ENCODE measurements at regions not wholly inside any gene's neighbourhood (a gene's known extent, or its start where the extent isn't known, plus 50 kb on each side); places are given as distances from the start of the nearest gene placed in this dataset.

DNA sequence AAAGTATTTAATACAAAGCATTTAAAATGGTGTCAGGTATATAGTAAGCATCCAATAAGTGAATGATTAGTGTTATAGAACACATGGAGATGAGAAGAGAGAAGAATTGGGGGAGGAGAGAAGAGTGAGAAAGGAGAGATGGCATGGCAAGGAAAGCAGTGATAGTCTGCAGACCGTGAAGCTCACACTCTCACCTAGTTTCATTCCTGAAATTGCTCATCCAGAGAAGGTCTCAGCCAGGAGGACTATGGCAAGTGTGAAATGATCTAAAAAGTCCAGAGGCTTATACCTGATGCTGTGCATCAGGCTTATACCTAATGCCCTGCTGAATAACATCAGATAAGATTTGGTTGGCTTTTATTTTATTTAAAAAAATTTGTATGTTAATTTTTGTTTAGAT lies 351.6 kb upstream of the KLF12 start:
- DNase-seq (ENCODE audit: low spot score): no peak

DNA sequence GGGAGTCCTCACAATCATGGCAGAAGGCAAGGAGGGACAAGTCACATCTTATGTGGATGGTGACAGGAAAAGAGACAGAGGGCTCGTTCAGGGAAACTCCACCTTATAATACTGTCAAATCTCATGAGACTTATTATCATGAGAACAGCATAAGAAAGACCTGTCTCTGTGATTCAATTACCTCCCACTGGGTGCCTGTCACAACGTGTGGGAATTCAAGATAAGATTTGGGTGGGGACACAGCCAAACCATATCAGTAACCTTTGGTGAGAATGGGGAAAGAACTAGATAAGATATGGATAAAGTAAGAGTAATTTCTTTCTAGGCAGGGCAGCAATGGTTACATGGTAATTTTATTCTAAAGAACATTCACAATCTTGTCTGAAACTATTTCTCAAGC lies 344.9 kb upstream of the KLF12 start:
- no peak for DNase-seq (ENCODE audit: low spot score)

DNA sequence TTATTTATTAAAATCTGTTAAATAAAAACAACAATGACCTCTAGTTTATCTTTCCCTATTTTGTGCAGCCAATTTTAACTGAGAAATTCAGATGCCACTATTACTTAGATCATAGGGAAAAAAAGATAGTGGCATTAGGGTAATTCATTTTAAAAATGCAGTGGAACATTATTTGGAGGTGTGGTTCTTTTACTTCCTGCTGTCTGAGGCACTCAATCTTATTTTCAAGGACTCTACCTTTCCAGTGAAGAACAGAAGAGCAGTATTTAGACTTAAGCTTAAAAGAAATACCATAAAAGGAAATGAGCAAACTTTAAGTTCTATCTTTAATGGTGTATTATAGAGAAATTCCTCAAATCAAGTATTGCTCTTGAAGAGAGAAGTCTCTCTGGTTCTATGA lies 342.6 kb upstream of the KLF12 start:
- DNase-seq (ENCODE audit: low spot score): no peak

DNA sequence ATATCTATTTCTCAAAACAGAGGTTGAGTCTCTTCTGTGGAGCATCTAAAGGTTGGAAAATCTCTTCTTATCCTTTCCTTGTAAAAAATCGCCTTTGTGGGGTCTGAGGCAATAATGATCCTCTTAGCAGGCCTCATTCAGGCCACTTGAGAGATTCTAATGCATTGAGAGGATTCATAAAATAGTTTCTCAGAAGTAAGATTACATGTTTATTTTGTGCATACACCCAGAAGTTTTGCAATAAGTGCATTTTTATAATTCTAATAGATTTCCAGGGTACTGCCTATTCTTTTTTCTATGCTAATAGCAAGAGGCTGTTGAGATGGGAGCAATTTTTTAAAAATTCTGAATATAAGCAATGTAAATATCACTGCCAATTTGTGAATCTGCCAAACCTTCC lies 342.2 kb upstream of the KLF12 start:
- no peak for DNase-seq (ENCODE audit: low spot score)

DNA sequence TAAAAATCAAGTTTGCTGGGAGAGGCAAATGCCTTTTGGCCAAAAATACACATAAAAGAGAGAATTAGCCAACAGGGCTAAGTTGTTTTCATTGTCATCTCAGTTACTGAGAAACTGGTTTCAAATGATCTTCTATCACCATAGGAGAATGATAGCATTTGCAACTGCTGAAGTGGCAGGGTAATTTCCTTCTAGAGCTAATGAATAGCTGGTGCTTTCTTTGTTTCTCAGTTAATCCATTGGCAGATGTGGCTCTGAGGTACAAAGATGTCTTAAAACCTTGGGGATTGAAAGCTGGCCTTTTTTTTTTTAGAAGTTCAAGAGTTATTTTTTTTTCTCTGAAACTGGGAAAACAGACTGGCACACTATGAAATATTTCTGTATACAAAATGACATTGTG lies 332.7 kb upstream of the KLF12 start:
- DNase-seq (ENCODE audit: low spot score): no peak

DNA sequence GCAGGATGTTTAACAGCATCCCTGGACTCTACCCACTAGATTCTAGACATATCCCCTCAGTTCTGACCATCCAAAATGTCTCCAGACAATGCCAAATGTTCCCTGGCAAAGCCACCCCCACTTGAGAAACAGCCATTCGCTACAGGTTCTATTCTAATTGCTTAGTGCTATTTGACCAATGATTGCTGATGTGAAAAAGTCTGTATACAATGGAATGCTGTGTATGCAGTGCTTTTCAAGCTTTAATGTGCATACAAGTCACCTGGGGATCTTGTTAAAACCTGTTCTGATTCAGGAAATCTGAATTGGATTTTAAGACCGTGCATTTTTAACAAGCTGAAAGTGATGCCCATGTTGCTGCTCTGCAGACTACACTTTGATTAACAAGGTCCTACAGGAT lies 331.8 kb upstream of the KLF12 start:
- DNase-seq (ENCODE audit: low spot score): no peak

DNA sequence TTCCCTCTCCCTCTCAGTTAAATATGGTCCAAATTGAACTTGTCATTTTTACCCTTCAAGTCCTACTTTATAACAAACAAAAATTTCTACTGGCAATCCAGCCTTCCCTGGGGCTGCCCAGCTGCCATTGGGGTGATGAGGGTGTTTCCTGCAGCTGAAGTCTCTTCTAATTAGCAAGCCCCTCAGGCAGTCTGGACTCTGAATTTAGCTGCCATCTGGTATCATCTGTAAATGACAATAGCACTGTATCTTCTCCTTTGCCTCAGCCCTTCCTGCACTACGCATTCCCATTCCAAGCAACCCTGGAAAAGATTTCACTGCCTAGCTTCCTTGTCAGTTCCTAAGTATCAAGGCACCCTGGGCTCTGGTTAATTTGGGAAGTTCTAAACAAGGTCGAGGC lies 331.1 kb upstream of the KLF12 start:
- DNase-seq (ENCODE audit: low spot score): no peak

DNA sequence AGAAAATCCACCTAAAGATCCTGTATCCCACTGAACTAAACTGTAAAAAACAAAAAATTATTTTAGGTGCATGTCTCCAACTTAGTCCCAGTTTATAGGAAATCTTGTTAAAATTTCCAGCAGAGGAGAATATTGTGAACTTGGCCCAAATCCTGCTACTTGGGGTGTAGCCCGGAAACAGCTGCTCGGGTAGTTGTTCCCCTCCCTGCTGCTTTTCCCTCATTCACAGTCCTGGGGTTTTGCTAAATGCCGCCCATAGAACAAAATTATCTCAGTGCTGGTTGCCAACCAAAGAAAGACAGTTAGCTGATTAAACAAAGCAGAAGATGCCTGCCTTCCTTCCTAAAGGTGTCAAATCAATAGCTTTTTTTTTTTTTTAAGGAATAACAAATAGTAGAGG lies 330.5 kb upstream of the KLF12 start:
- DNase-seq (ENCODE audit: low spot score): no peak

DNA sequence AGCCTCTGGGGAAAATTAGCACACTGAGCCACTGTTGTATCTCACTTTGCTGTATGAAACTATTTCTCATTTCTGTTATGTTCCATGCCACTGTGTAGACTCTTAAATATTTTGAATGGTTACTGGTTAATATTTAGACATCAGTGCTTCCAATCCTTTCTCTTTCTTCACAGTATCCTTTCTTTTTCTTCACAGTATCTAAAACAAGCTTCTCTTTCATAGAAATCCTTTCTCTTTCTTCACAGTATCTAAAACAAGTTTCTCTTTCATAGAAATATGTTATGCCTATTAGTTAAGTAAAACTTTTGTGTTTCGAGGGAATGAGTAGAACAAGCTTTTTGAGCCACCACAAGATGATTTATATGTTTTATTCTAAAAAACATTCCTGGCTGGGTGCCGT lies 326.8 kb upstream of the KLF12 start:
- DNase-seq (ENCODE audit: low spot score): peak; percentile 29

DNA sequence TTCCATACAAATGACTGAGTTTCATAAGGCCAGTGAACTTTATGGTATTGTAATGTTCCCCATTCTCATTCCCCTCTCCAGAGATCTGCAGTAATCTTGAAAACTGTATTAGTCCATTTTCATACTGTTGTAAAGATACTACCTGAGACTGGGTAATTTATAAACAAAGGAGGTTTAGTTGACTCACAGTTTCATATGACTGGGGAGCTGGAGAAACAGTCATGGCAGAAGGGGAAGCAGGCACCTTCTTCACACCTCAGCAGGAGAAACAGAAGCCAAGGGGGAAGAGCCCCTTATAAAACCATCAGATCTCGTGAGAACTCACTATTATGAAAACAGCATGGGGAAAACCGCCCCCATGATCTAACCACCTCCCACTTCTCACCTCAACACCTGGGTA lies 318.7 kb upstream of the KLF12 start:
- DNase-seq (ENCODE audit: low spot score): no peak

DNA sequence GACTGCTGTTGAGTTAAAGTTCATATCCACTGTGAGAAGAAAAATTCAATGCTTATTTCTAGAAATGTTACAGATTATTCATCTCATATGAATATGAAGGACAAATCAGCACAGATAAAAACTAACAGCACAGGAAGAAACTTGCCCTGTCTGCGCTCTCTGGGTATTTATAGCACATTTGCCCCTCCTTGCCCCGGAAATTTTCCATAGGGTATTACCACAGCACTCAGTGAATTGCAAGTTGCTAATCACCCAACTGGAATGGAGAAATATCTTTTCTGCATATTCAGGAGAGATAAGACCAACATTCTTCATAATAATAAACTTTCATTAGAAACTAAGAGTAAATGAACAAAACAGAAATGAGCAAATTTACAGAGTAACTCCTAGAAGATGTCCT lies 318.0 kb upstream of the KLF12 start:
- DNase-seq (ENCODE audit: low spot score): no peak

DNA sequence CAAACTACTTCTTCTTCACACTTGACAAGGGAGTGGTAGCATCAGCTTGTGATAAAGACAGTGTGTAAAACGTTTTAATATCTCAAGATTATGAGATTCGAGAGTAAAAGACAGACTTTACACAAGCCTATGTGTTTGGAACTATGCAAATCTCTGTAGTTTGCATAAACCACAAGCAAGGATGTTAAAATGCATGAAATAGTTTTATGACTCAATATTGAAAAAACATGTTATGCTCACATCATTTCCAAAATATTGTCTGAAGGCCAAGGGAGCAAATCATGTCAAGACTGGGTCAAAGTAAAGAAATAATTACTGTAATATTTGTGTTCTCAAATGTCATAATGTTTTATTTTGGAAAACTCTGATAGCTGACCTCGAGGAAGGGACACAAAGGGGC lies 316.8 kb upstream of the KLF12 start:
- no peak for DNase-seq (ENCODE audit: low spot score)

DNA sequence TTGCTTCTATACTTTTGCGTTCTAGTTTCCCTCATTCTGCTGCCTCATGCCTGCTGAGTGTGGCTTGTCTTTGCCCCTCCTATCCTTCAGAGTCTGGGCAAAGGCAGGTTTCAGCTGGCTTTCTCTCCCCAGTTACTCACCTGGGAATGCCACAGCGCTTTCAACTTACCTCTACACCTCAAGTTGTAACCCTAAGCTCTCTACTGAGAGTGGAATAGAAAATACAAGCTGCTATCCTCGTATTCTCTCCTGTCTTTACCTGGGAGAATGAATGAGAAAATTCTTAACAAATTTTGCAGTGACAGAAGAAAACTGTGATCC lies 316.3 kb upstream of the KLF12 start:
- DNase-seq (ENCODE audit: low spot score): no peak

DNA sequence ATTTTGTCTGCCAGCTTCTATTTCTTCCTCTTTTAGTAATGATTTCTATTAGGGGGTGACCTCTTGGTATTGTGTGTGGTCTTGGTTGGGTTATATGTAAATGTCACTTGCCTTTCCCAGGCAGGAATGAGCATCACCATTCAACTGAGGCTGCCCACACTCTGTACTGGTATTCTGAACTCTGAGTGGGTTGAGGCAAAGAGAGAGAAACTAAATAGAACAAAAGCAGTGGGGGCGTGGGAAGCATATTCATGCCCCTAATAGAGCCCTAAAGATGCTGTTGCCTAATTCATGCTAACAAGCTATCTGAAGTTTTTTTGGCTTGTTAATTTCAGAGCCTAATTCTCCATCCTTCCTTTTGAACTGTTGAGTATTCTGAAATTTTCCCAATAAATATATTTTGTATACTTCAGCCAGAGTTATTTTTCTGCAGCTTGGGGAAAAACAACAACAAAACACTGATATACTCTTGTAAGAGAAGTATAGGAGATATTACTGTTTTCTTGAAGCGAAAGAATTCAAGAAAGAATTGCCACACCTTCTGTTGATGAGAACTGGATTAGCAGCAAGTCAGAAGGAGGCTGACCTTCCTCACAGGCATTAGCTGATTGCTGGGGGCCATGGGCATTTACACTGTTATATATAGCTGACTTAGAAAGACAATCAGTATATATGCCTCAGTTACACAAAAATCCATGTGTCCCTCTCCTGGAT lies 315.8 kb upstream of the KLF12 start:
- no peak for DNase-seq (ENCODE audit: low spot score)

DNA sequence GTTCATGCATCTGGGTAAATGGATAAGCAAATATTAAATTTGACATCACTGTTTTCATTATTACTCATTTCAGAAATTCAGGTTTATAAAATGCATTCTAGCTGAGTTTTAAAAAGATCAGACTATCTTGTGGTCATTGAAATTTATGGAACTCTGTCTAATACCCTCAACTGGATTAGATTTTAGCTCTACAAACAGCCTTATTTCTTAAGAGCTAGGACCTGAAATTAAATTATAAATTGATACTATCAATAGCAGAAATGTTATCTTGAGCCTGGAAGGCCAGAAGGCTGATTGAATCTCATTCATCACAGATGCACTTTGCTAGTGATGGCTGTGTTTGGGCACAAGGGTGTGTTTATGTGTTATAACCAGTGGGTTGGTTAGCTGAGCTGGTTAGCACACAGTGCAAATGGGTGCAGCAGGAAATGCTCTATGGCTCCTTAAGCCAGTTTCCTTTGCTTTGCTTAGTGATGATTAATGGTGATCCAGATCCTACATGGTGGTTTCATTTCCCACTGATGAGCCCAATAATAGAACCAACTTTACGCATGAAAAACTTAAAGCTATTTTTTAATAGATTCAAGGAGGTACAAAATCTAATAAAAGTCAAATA lies 310.8 kb upstream of the KLF12 start:
- no peak for DNase-seq (ENCODE audit: low spot score)

DNA sequence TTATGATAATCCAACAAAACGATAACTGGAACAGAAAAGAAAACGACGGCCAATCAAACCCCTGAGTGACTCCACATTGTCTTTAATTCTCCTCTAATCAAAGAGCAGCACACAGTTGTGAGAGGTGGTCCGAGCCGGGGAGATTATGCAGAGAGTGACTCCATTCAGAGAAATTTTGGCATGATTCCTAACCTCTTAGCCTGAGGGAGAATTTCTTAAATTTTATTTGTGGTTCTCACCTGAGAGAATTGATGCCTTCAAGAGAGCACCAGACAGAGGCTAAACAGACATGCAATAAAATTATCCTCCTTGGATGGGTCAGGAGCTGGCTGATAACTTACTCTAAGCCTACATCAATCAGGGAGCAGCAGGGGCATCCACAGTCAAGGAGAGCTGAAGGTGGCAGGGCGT lies 310.0 kb upstream of the KLF12 start:
- DNase-seq (ENCODE audit: low spot score): no peak

DNA sequence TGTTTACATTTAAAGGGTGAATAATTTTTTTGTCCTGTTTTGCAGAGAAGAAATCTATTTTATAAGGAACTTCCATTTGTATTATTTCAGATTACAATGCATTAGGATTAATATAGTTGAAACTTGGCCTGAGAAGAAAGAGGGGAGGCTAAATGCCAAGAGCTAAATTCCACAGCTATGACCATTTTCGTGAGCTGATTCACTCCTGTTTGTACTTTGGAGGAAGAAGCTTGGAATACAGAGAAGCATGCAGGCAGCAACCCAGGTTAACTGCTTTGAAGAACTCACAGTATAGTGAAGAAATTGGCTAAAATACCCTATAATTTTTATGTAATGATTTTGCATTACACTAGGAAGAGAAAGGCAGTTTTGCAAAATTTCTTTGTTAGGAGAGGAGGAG lies 309.4 kb upstream of the KLF12 start:
- peak; percentile 38 for DNase-seq (ENCODE audit: low spot score)

DNA sequence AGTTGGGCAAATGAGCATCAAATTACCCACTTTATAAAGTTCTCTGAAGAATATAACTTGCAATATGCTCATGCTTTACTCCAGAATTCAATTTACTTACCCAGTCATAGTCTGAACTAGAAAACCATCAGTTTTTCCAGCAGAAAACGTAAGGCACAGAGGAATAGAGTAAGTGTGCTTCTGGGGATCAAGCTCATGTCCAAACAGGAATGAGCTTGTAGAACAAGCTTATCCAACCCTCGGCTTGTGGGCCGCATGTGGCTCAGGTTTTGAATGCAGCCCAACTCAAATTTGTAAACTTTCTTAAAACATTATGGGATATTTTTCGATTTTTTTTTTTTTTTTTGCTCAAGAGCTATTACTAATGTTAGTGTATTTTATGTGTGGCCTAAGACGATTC lies 308.5 kb upstream of the KLF12 start:
- no peak for DNase-seq (ENCODE audit: low spot score)

DNA sequence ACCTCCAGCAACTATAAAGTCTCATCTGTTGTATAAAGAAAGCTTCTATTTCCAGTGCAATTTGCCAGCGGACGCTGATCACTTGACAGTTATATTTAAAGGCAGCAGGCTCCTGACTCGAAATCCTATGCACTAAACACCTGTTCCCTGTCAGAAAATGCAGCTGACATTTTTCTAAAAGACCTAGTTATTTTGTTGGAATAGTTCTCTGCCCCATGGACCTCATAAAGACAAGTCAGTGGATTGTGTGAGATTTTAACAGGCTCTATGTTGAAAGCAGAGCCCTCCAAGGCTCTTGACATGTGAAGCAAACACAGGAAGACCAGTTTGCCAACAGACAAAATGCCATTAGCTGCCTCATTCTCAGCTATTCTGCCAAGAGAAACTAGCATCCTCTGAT lies 304.7 kb upstream of the KLF12 start:
- no peak for DNase-seq (ENCODE audit: low spot score)

DNA sequence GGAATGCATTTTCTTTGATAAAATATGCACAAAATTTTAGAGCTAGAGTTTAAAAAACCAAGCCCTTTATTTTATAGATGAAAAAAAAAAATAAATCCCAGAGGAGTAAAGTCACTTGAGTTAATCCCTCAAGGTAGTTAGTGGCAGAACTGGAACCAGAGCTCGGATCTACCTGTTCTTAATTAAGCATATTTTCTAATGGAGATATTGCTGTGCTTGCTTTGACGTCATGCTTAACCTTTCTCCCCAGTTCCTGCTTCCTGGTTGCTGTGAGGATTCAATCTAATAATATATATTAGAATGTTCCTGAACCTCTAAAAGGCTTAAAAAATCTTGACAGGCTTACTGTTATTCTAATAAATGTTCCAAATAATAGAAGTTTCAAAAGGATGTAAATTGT lies 300.6 kb upstream of the KLF12 start:
- no peak for DNase-seq (ENCODE audit: low spot score)

DNA sequence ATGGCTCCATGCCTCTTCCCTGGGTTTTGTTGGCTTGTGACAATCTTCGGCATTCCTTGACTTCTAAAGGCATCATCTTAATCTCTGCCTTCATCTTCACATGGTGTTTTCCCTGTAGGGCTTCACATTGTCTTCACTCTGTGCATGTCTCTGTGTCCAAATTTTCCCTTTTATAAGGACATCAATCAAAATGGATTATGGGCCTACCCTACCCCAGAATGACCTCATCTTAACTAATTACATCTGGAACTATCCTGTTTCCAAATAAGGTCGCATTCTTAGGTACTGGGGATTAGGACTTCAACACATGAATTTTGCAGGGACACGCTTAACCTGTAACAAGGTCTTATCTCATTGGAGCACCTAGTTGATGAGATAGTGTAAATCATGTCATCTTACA lies 290.3 kb upstream of the KLF12 start:
- no peak for DNase-seq (ENCODE audit: low spot score)

DNA sequence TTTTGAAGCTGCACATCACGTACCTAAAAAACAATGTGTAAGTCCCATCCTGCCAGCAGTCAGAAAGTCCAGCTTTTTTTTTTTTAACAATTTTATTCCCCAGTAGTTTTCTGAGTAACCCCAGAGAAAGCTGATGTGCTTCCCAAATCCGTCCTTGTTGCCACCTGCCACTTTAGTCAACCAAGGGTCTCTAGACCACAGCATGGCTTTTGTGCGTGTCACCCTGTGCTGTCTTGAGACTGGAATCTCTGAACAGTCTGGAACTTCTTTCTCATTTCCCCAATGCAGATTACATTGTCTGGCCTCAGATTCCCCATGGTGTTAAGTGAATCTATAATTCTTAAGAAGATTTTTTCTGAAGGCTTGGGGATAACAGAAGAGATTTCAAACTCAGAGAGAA lies 289.2 kb upstream of the KLF12 start:
- DNase-seq (ENCODE audit: low spot score): no peak

DNA sequence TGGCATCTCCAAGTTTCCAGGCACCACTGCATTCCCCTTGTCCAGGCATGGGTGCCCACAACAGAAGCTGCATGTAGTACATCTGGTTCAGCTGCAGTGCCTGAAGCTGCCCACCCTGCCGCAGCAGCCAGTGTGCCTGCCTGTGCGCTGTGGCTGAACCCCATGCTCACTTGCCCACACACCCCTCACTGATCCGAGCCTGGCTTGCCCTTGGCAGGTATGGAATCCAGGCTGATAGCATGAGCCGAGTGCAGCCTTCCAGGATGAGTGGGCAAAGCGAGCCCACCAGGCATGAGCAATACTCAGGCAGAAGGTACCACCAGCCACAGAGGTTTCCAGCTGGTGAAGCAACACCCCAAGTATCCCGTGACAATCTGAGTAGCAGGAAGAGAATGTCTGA lies 280.3 kb upstream of the KLF12 start:
- no peak for DNase-seq (ENCODE audit: low spot score)

DNA sequence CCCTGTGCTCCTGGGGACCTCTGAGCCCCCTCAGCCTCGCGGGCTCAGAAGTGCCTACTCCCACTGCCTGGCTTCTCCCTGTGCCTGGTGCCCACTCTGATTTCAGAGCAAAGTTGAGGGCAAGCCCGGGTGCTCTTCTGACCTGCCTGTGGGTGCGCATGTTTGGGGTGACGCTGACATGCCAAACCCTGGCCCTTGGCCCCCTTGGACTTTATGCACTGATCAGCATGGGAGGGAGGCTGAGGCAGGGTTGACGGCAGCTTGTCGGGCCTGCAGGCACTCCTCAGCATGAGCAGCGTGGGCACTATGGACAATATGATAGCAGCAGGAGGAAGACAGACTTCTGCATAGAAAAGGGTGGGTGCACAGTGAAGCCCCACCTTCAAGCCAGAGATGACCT lies 279.3 kb upstream of the KLF12 start:
- DNase-seq (ENCODE audit: low spot score): no peak

DNA sequence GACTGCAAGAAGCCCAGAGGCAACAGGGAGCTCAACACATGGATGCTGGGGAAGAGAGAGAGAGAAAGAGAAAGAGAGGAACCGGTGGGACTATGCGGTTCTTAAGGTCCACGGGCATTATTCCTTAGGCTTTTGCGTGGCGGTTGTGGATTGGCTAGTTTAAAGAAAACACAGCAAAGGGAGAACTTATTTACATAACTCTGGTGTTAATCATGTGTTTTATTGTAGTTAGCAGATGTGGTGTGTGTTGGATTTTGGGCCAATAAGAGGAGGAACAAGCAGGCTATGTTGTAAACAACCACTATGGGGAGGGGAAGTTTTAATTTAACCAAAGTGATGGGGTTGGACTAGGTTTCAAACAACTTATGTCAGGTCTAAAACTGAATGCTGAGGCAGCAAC lies 275.3 kb upstream of the KLF12 start:
- no peak for DNase-seq (ENCODE audit: low spot score)

Measured in COLO829 (cell line).